Adrenal gland (tissue), 9 donors: ENCODE measurements at regions not wholly inside any gene's neighbourhood (a gene's known extent, or its start where the extent isn't known, plus 50 kb on each side); places are given as distances from the start of the nearest gene placed in this dataset.

Source experiments
- DNase-seq, 7 donors: peaks; one replicate each; pipeline ENCODE4 v3.0.0-alpha.2; 2019 to 2020
- H3K27ac ChIP-seq, 5 donors: fragments of 200-600 bp; sonication (generic) in 4 of 5; 1 replicate in 3 of 5; 2 replicates in 2 of 5; pipeline versions ENCODE4 v1.5.1 to v1.8.0; 2016 to 2020; ENCODE audit warnings: mild to moderate bottlenecking in 1 of 5
- H3K27me3 ChIP-seq: fragments of 200-600 bp; 2 replicates; pipeline ENCODE4 v1.8.0; 2021
- H3K36me3 ChIP-seq, 2 donors: fragments of 200-600 bp; replicated peaks in 1 of 2; 1 replicate in 1 of 2; 2 replicates in 1 of 2; pipeline versions ENCODE4 v1.5.1 to v1.8.0; 2018 to 2022
- H3K4me1 ChIP-seq, 2 donors: fragments of 200-600 bp; replicated peaks in 1 of 2; 1 replicate in 1 of 2; 2 replicates in 1 of 2; pipeline versions ENCODE4 v1.5.1 to v1.8.0; 2018 to 2021
- H3K4me3 ChIP-seq, 4 donors: fragments of 200-600 bp; sonication (generic) in 3 of 4; one replicate each; pipeline ENCODE4 v1.5.1; 2016 to 2018
- H3K9me3 ChIP-seq, 3 donors: fragments of 200-600 bp; sonication (generic) in 1 of 3; replicated peaks in 1 of 3; 1 replicate in 2 of 3; 2 replicates in 1 of 3; pipeline versions ENCODE4 v1.5.1 to v1.8.0; 2016 to 2021
- CTCF ChIP-seq, 6 experiments: fragments of 450-650 bp in 4 of 6; fragments of 200-600 bp in 2 of 6; sonication (generic) in 1 of 6; IDR thresholded peaks; 1 replicate in 5 of 6; 2 replicates in 1 of 6; pipeline versions ENCODE4 v1.5.1 to v1.8.0; 2016 to 2021; ENCODE audit warnings: antibody characterized with exemption in 6 of 6, mild to moderate bottlenecking in 2 of 6, moderate library complexity in 1 of 6
- POLR2A ChIP-seq, 2 donors: fragments of 450-650 bp; IDR thresholded peaks; one replicate each; pipeline ENCODE4 v1.6.1; 2017; ENCODE audit warnings: antibody characterized with exemption in 2 of 2, mild to moderate bottlenecking in 2 of 2, moderate library complexity in 1 of 2
- WGBS, 4 donors: extraction: QIAGEN DNeasy Blood & Tissue Kit in 2 of 4; methylation state at CpG; one replicate each; pipeline versions ENCODE4 v1.1.5 to v1.1.7; 2013 to 2017; 5-methylcytosine and 5-hydroxymethylcytosine counted together
- intact Hi-C, 2 donors: fragments of 100-400 bp; cut with DNase I; formaldehyde crosslinking; loops; one replicate each; pipeline versions ENCODE4 v1.14.1 to v1.15.0; 2022 to 2023
- donor health status: healthy with polysubstance abuse.
- donor health status: Bipolar disorder and iron deficiency.
- donor health status: DM: yes; HTN: yes; CAD: no.
- donor health status: DM: no; HTN: no; CAD: no.
- donor health status: DM: no; HTN: no; CAD: no.

DNA sequence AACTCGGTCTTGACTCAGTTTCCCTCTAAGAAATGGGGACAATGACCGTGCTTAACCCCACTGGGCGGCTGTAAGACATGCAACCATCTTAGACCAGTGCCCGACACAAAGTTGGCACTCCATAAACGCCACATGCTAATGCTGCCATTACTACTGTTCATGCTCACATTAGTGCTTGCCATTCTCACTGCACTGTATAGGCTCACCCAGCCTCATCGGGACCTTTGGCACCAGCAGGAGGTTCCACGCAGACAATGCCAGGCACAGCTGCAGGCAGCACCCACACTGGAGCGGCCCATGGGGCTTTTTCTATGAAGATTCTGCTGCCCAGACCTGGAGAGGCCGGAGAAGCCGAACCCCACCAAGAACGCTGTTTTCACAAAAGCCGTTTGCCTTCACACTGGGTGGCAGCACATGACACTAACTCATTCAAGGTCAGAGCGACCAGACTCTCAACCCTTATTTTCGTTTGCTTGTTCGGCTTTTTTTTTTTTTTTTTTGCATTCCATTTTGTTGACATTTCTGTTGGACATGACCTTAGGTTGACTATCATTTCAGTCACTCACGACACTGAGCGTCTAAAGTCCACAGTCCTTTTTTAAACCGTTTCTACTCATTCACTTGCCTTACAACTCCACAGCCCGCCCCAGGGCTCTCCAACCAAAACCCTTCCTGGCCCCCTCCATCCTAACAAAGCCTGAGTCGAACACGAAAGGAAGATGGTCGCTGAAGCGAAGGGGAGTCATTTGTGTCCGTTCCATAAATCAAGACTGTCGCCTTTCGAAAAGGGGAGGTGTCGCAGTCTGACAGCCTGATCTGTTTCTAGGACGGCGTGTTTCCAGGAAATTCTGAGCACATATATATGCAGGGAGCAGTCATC, 124.4 kb upstream of the RNF32 start:
- H3K4me1 ChIP-seq = peaks cover 0 to 12% of the 10 kb centered on the region in 2 donors
- H3K9me3 ChIP-seq = peaks cover 0 to 6% (median 0%) of the 10 kb centered on the region in 3 donors
- H3K36me3 ChIP-seq = no peaks in the 10 kb centered on the region
- intact Hi-C loops = no loop called here
- no peak for TF ChIP-seq CTCF (IDR thresholded peaks at IDR 0.05)
- peak in 1 of 2 donors; percentile 12 for TF ChIP-seq POLR2A (IDR thresholded peaks at IDR 0.05)
- 40 to 56% (median 43%) methylated on average over 26 to 29 of the region's 29 CpGs for WGBS, 4 donors
- H3K27ac ChIP-seq = peak overlapping the region in 4 of 5 donors; percentile 40 to 77 (median 56)
- H3K4me3 ChIP-seq = peak overlapping the region in 1 of 4 donors; percentile 22
- peak in 6 of 7 donors; percentile 65 to 80 (median 77) for DNase-seq
- no peaks in the 10 kb centered on the region for H3K27me3 ChIP-seq

DNA sequence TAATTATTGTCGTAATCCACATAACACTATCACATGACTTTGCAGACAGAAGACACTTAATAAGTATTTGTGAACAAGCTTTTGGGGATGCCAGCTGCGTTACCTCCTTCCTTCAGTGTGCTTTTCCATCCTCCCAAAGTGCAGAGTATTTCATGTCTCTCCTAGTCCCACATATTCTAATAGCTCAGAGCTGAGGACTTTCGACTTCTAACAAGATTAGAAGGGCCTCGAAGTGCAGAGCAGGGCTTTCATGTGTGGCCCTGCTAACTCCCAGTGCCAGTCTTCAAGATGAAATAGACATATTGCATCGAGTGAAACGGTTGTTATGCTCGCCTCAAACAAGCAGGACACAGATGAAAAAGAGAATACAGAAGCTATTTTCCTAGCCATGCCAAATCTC, 125.7 kb upstream of the RNF32 start:
- Histone ChIP-seq H3K9me3 (peaks cover 0 to 7% (median 0%) of the 10 kb centered on the region in 3 donors), H3K4me3 (no peak overlapping the region), H3K27me3 (no peaks in the 10 kb centered on the region), H3K36me3 (no peaks in the 10 kb centered on the region), H3K4me1 (peaks cover 0 to 12% of the 10 kb centered on the region in 2 donors), H3K27ac (no peak overlapping the region)
- 80 to 86% (median 85%) methylated on average over 7 of the region's 7 CpGs for WGBS, 4 donors
- TF ChIP-seq POLR2A (IDR thresholded peaks at IDR 0.05) = no peak
- no peak for TF ChIP-seq CTCF (IDR thresholded peaks at IDR 0.05)
- intact Hi-C loops = no loop called here
- peak in 1 of 7 donors; percentile 3 for DNase-seq

DNA sequence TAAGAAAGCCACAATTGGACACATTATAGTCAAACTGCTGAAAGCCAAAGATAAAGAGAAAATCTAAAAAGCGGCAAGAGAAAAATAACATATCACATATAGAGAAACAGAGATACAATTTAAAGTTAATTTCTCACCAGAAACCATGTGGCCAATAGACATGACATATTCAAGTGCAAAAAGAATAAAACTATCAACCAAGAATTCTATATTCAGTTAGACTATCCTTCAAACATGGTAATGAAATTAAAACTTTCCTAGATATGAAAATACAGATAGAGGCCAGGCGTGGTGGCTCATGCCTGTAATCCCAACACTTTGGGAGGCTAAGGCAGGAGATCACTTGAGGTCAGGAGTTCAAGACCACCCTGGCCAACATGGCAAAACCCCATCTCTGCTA, 129.1 kb upstream of the RNF32 start:
- TF ChIP-seq CTCF (IDR thresholded peaks at IDR 0.05) = no peak
- TF ChIP-seq POLR2A (IDR thresholded peaks at IDR 0.05) = no peak
- Histone ChIP-seq H3K27ac (no peak overlapping the region), H3K4me1 (peaks cover 0 to 7% of the 10 kb centered on the region in 2 donors), H3K27me3 (no peaks in the 10 kb centered on the region), H3K4me3 (no peak overlapping the region), H3K9me3 (peaks cover 0 to 7% (median 0%) of the 10 kb centered on the region in 3 donors), H3K36me3 (no peaks in the 10 kb centered on the region)
- DNase-seq = no peak
- intact Hi-C loops = no loop called here
- 83 to 89% (median 86%) methylated on average over 2 of the region's 2 CpGs for WGBS, 4 donors

DNA sequence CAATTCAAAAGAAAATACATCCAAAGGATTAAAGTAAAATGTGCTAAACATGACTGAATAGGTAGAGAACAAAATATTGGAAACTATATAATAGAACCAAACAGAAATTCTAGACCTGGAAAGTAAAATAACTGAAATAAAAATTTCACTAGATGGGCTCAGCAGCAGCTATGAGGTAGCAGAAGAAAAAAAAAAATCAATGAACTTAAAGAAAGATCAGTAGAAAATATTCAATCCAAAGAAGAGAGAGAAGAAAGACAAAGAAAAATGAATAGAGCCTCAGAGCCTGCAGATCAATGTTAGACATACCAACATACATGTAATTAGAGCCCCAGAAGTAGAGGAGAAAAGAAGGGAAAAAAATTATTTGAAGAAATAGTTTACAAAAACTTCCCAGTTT, 129.6 kb upstream of the RNF32 start:
- Histone ChIP-seq H3K36me3 (no peaks in the 10 kb centered on the region), H3K9me3 (peaks cover 0 to 7% (median 0%) of the 10 kb centered on the region in 3 donors), H3K4me1 (peaks cover 0 to 2% of the 10 kb centered on the region in 2 donors), H3K4me3 (no peak overlapping the region), H3K27ac (no peak overlapping the region), H3K27me3 (no peaks in the 10 kb centered on the region)
- no peak for DNase-seq
- TF ChIP-seq POLR2A (IDR thresholded peaks at IDR 0.05) = no peak
- TF ChIP-seq CTCF (IDR thresholded peaks at IDR 0.05) = no peak
- intact Hi-C loops = no loop called here
